Thymus (tissue), 11 donors: ENCODE measurements at regions not wholly inside any gene's neighbourhood (a gene's known extent, or its start where the extent isn't known, plus 50 kb on each side); places are given as distances from the start of the nearest gene placed in this dataset.

ENCODE experiments used
- DNase-seq, 9 donors: peaks; one replicate each; pipeline ENCODE4 v3.0.0-alpha.2; 2013; ENCODE audit warnings: low spot score in 9 of 9, low read depth in 6 of 9, missing footprints in 1 of 9
- H3K27ac ChIP-seq, 2 donors: one replicate each; pipeline ENCODE4 v1.5.1; 2013; ENCODE audit warnings: control low read depth in 1 of 2, low read depth in 1 of 2, low read length in 1 of 2, mild to moderate bottlenecking in 1 of 2, moderate library complexity in 1 of 2
- H3K27me3 ChIP-seq, 2 donors: one replicate each; pipeline ENCODE4 v1.5.1; 2013; ENCODE audit warnings: low read length in 1 of 2; ENCODE audit not compliant: control insufficient read depth in 2 of 2, insufficient read depth in 1 of 2
- H3K36me3 ChIP-seq, 2 donors: one replicate each; pipeline ENCODE4 v1.5.1; 2013; ENCODE audit warnings: low read length in 1 of 2, mild to moderate bottlenecking in 1 of 2, moderate library complexity in 1 of 2; ENCODE audit not compliant: control insufficient read depth in 2 of 2, insufficient read depth in 2 of 2
- H3K4me1 ChIP-seq, 2 donors: one replicate each; pipeline ENCODE4 v1.5.1; 2013; ENCODE audit warnings: low read length in 2 of 2; ENCODE audit not compliant: control insufficient read depth in 2 of 2, insufficient read depth in 2 of 2
- H3K4me3 ChIP-seq, 2 donors: one replicate each; pipeline ENCODE4 v1.5.1; 2013; ENCODE audit warnings: low read length in 2 of 2, control low read depth in 1 of 2, mild to moderate bottlenecking in 1 of 2
- H3K9me3 ChIP-seq, 2 donors: one replicate each; pipeline ENCODE4 v1.5.1; 2013; ENCODE audit warnings: low read length in 1 of 2, mild to moderate bottlenecking in 1 of 2; ENCODE audit not compliant: control insufficient read depth in 2 of 2, insufficient read depth in 1 of 2
- WGBS: extraction: QIAGEN DNeasy Blood & Tissue Kit; methylation state at CpG from one replicate; pipeline ENCODE4 v1.1.7; 2013; 5-methylcytosine and 5-hydroxymethylcytosine counted together
- donor health status: healthy.

GRCh38 chr1:38344716-38345115 lies 298.1 kb upstream of the POU3F1 start:
- no peak for DNase-seq
- Histone ChIP-seq H3K36me3 (no peaks in the 10 kb centered on the region), H3K4me1 (no peaks in the 10 kb centered on the region), H3K27ac (no peak overlapping the region), H3K9me3 (no peaks in the 10 kb centered on the region), H3K27me3 (no peaks in the 10 kb centered on the region), H3K4me3 (no peak overlapping the region)
- WGBS: 90% methylated on average over 4 of the region's 4 CpGs

GRCh38 chr1:38341694-38342093 lies 295.1 kb upstream of the POU3F1 start:
- Histone ChIP-seq H3K4me3 (no peak overlapping the region), H3K27ac (no peak overlapping the region), H3K27me3 (no peaks in the 10 kb centered on the region), H3K9me3 (no peaks in the 10 kb centered on the region), H3K4me1 (no peaks in the 10 kb centered on the region), H3K36me3 (no peaks in the 10 kb centered on the region)
- 91% methylated on average over 4 of the region's 4 CpGs for WGBS
- DNase-seq: no peak

- no peak overlapping the region for H3K27ac ChIP-seq
- no peaks in the 10 kb centered on the region for H3K9me3 ChIP-seq
- no peak overlapping the region for H3K4me3 ChIP-seq
- 86% methylated on average over 5 of the region's 5 CpGs for WGBS
- DNase-seq: no peak
- H3K36me3 ChIP-seq: no peaks in the 10 kb centered on the region
- no peaks in the 10 kb centered on the region for H3K4me1 ChIP-seq
- no peaks in the 10 kb centered on the region for H3K27me3 ChIP-seq
Measured at GRCh38 chr1:38340409-38340808, 293.8 kb upstream of the POU3F1 start.

- 85% methylated on average over 5 of the region's 5 CpGs for WGBS
- Histone ChIP-seq H3K27me3 (no peaks in the 10 kb centered on the region), H3K9me3 (no peaks in the 10 kb centered on the region), H3K4me3 (no peak overlapping the region), H3K36me3 (no peaks in the 10 kb centered on the region), H3K27ac (no peak overlapping the region), H3K4me1 (no peaks in the 10 kb centered on the region)
- DNase-seq: no peak
Measured at GRCh38 chr1:38337711-38338110, 291.1 kb upstream of the POU3F1 start.

- no peak overlapping the region for H3K27ac ChIP-seq
- H3K4me3 ChIP-seq: no peak overlapping the region
- no peaks in the 10 kb centered on the region for H3K4me1 ChIP-seq
- no peaks in the 10 kb centered on the region for H3K27me3 ChIP-seq
- H3K9me3 ChIP-seq: no peaks in the 10 kb centered on the region
- DNase-seq: no peak
- WGBS: 86% methylated on average over 6 of the region's 6 CpGs
- no peaks in the 10 kb centered on the region for H3K36me3 ChIP-seq
Measured at GRCh38 chr1:38336961-38337360, 290.4 kb upstream of the POU3F1 start.

GRCh38 chr1:38336301-38336923 lies 289.8 kb upstream of the POU3F1 start:
- H3K4me1 ChIP-seq: no peaks in the 10 kb centered on the region
- no peaks in the 10 kb centered on the region for H3K9me3 ChIP-seq
- no peak for DNase-seq
- 93% methylated on average over 8 of the region's 8 CpGs for WGBS
- no peak overlapping the region for H3K27ac ChIP-seq
- H3K4me3 ChIP-seq: no peak overlapping the region
- H3K27me3 ChIP-seq: no peaks in the 10 kb centered on the region
- H3K36me3 ChIP-seq: no peaks in the 10 kb centered on the region

GRCh38 chr1:38334930-38335592 lies 288.5 kb upstream of the POU3F1 start:
- Histone ChIP-seq H3K27ac (no peak overlapping the region), H3K4me1 (no peaks in the 10 kb centered on the region), H3K4me3 (no peak overlapping the region), H3K27me3 (no peaks in the 10 kb centered on the region), H3K9me3 (no peaks in the 10 kb centered on the region), H3K36me3 (no peaks in the 10 kb centered on the region)
- 73% methylated on average over 5 of the region's 5 CpGs for WGBS
- DNase-seq: no peak

- Histone ChIP-seq H3K36me3 (no peaks in the 10 kb centered on the region), H3K9me3 (no peaks in the 10 kb centered on the region), H3K4me1 (no peaks in the 10 kb centered on the region), H3K27me3 (no peaks in the 10 kb centered on the region), H3K27ac (no peak overlapping the region), H3K4me3 (no peak overlapping the region)
- 84% methylated on average over 7 of the region's 7 CpGs for WGBS
- DNase-seq: no peak
Measured at GRCh38 chr1:38332649-38333310, 286.2 kb upstream of the POU3F1 start.

GRCh38 chr1:38331496-38332210 lies 285.1 kb upstream of the POU3F1 start:
- no peak for DNase-seq
- no peaks in the 10 kb centered on the region for H3K4me1 ChIP-seq
- no peak overlapping the region for H3K27ac ChIP-seq
- H3K27me3 ChIP-seq: no peaks in the 10 kb centered on the region
- no peaks in the 10 kb centered on the region for H3K36me3 ChIP-seq
- WGBS: 56% methylated on average over 2 of the region's 2 CpGs
- no peaks in the 10 kb centered on the region for H3K9me3 ChIP-seq
- no peak overlapping the region for H3K4me3 ChIP-seq
